ENCODE measurements at regions not wholly inside any gene's neighbourhood (a gene's known extent, or its start where the extent isn't known, plus 50 kb on each side); places are given as distances from the start of the nearest gene placed in this dataset.

- no peak for TF ChIP-seq TEAD4 (IDR thresholded peaks at IDR 0.05)
- TF ChIP-seq ZBTB7A (IDR thresholded peaks at IDR 0.05; ENCODE audit: low read depth), result no peak
Observed at GRCh38 chr5:52491818-52492217, 295.9 kb upstream of the ITGA1 start.

Data from Ishikawa (cell line).